Stimulated activated CD8-positive, alpha-beta memory T cell treated with anti-CD3 and anti-CD28 coated beads, Interleukin-12 subunit alpha, Interleukin-12 subunit beta, amount 100 ng/mL, for 24 hours (primary cell): ENCODE measurements at regions not wholly inside any gene's neighbourhood (a gene's known extent, or its start where the extent isn't known, plus 50 kb on each side); places are given as distances from the start of the nearest gene placed in this dataset.
"Not testable (repeated sequence)": the region's sequence is repeated elsewhere in the genome, so short reads cannot be mapped to it uniquely, and the experiment has no call there.

Source experiments
- DNase-seq: peaks from one replicate; pipeline ENCODE4 v3.0.0-alpha.2; 2020; ENCODE audit errors: extremely low read depth

DNA sequence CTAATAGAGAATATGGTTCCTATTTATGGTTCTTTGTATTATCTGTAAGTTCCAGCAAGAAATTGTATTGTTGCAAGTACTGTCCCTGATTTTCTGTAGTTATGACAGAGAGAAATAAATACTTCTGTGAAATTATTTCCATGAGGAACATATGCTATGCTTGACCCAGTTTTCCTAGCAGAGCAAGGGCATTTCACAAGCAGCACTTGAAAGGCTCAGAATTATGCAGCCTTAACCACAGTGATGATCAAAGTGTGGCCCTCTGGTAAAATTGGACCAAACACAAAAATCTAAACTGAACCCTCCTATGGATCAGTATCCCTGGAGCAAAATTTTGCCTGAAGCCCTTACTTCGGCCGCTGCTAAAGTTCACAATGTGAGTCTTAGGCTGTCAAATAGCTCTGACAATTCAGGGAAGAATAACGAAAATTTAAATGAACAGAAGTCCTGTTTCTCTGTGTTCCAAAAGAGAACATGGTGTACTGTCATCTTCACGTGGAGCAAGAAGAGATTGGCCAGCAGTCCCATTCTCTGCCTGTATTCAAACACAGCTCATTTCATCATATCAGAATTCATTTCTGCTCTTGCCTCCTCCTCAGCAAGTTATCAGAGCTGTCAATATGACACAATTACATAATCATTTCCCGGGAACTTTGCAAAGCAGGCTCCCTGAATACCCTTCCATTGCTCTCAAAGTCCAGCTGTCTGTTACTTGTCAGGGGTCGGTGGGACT is 471.9 kb downstream of the RPS29 start:
- no peak for DNase-seq

DNA sequence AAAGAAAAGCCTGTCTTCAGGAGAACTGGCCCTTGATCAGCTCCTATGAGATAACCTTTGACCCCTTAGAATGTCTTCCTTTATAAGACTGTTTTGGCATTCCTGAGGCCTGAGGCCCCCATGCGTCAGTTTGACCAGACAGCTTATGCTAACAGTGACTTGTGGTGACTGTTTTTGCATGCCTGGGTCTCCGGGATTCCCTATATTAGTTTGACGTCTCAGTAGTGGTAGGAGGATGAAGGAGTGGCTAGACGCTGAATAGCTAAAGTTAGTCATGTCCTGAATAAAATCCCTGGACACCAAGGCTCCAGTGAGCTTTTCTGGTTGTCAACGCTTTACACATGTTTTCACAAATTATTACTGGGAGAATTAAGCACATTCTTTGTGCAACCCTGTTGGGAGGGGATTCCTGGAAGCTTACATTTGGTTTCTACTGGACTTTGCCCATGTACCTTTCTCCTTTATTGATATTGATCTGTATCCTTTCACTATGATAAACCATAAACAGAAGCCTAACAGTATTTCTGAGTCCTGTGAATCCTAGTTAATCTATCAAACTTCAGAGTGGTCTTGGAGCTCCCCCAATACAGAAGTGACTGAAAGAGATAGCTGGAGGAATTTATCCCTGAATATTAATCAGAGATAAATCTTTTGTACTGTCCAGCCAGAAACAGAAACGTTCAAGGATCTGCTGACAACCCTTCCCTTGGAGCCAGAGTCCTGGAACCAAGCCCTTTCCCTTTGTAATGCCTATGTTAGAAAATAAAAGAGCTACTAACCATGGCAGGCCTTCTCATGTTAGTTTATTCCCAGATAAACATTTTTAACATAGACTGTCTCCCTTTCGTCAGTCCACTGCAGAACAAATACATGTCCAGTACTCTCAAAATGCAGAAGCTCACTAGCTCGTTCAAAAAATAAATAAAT is 479.2 kb downstream of the RPS29 start:
- DNase-seq = no peak

DNA sequence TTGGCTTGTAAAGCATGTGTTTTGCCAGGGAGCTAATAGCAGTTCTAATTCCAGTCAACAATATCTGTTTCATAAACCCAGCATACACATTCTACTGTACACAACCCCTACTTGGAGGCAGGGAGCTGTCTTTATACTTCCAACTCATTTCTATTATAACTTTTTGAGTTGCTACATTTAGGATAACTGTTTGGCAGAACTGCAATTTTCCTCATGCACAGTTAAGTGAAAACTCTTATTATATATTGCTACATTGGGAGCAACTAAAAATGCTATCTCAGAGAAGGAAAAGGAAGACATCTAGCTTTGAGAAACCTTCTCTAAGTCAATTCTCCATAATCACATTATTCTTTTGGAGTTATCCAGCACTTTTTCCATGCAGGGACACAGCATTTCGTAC is 480.2 kb downstream of the RPS29 start:
- DNase-seq = no peak

DNA sequence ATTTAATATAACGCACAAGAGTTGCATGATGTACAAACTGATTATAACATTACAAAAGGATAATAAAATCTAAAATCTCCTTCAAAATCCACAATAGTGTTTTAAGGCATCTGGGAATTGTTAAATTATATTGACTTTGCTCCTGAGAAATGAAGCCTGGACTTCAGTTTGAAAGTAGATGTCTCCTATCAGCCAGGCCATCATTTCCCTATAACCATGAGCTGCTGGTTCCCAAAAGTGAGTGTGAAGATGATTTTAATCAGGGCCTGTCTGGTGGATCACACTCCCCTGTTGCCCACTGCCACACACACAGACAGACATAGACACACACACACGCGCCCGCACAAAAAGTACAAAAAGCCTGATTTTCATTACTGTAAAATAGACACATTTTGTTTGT is 480.7 kb downstream of the RPS29 start:
- no peak for DNase-seq

DNA sequence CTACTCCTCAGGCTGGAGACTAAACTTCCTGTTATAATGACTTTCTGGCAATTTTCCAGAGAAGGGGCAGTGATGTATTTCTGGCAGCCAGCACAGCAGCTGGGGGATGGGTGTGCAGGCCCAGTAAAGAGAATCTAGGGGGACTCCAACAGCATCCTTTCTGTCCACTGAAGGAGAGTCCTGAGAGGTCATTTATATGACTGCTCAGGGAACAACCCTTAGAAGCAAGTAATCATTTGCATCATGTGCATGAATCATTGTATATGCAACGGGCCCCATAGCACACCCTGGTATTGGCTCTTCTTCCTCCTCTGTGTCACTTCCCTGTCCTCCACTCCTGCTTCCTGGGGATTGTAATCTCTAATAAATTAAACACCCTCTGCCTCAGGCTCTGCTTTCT is 493.8 kb downstream of the RPS29 start:
- no peak for DNase-seq

DNA sequence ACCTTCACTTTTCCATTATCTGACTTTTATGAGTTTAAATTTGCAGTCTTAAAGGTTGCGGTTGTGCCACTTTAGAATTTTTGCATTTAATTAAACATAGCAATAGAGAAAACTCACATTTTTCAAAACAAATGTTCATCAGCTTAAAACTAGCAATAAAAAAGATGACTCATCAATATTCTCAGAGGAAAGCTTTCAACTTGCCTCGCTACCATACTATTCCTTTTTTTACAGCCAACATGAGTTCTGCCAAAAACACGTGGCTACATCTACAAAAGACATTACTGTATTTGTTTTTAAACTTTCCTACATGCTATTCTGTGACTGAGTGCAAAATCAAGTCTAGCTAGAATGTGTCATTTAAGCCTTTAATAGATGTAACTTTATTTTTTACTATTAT is 497.1 kb downstream of the RPS29 start:
- DNase-seq = no peak

DNA sequence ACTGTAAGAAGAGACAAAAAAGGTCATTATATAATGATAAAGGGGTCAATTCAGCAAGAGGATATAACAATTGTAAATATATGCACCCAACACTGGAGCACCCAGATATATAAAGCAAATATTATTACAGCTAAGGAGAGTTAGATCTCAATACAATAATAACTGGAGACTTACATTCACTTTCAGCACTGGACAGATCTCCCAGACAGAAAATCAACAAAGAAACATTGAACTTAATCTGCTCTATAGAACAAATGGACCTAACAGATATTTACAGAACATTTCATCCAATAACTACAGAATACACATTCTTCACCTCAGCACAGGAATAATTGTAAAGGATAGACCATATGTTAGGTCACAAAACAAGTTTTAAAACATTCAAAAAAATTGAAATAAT is 512.9 kb downstream of the RPS29 start:
- not testable (repeated sequence) for DNase-seq

DNA sequence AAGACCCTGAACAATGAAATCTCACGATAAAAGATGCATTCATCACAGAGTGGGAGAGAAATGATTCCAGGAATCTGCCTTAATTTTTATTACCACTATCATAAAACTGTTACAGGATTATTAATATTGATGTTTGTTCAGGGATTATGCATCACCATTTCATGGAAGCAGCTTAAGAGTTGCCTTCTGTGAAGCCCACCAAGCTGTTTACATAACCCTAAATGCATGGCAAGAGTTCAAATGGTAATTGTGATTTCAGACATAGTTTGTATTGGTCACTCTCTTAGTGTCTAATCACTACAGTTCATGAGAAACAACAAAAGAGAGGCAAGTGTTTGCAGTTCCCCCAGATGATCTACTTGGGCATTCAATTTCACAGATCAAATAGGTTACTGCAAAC is 527.7 kb downstream of the RPS29 start:
- no peak for DNase-seq

DNA sequence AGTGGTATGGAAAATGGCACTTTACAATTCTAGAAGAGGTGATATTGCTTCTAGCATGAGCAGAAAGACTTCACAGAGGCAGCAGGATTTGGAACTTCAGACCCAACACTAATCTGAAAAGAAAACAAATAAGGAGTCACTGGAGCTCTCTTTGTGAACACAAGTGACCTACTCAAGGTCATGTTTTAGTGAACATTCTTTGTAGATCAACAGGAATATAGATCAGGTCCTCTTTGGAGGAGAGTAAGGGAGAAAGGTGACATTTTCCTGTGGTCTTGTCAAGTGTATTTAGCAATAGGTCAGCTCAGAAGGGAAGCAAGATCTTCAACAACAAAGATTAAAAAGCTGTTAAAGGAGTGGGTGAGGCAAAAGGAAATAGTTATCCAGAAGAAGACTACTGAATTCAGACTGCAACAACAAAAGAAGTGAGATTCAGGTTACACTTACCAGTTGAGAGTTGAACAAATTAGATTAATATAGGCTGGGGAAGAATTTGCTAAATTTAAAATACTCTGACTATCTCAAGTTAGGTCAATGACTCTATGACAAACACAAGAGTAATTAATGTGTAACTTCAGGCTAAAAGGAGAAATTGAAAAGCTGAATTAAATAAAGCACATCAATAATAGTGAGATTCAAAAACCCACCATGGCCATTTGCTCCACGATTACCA is 528.2 kb downstream of the RPS29 start:
- DNase-seq = no peak

DNA sequence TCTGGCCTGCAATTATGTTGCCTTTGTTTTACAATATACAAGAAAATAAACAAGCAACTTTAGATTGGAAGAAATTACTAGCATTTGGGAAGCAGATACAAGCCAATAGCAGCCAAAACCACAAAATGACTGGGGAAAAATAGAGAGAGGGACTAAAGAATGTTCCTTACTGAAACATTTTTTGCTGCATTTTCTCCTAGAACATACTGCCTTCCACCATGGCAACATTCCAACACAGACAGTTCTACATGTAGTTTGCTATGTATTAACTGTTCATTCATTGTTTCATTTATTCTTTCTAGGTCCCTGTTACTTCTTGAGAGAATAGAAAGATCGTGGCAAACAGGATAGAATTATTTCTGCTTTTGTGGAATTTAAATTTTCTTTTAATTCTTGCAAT is 530.2 kb downstream of the RPS29 start:
- no peak for DNase-seq

DNA sequence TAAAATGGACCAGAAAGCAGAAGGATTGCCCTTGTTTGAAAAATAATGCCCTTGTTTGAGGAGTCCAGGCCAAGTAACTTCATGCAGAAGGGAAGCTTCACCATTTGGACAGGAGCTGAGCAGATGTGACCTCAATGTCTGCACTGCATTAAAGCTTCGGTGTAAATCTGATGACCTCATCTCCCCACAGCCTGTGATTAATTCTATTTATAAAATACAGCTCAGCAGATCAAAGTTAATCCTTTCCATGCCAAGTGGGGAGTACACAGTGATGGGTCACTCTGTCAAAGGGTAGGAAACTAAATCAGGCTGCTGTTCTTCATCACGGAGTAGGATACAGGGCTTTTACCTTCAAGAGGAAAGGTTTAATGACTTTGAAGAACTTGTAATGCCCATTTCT is 533.7 kb downstream of the RPS29 start:
- no peak for DNase-seq

DNA sequence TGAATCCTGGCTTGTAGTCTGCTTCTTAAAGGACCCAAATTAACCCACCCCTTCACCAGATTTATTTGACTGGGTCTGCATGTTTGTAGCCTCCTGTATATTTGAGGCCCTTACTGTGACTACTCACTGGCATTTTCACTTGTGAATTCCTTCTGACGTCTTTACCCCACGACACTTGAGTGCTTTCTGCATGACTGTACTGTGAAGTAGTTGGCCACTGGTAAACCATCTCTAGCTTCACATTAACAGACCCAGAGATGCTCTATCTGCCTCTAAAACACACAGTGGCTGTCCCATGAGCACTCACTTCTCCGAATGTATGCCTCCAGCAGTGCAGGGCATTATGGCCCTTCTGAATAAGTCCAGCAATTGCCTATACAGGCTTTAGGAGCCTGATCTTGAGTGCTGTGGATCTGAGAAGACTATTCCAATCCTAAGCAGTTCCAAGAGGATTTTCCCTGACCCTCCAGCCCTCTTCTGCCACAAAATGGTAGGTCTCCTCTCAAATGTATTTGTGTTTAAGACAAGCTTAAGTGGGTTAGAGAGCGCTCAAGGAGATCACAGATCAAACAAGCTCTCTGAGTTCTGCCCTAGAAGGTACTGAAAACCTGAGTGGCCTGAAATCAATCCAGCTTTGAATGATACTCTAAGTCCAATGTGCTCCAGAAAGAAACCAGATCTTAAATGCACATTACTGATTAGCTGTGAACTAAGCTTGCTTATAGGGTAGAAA is 534.7 kb downstream of the RPS29 start:
- no peak for DNase-seq

DNA sequence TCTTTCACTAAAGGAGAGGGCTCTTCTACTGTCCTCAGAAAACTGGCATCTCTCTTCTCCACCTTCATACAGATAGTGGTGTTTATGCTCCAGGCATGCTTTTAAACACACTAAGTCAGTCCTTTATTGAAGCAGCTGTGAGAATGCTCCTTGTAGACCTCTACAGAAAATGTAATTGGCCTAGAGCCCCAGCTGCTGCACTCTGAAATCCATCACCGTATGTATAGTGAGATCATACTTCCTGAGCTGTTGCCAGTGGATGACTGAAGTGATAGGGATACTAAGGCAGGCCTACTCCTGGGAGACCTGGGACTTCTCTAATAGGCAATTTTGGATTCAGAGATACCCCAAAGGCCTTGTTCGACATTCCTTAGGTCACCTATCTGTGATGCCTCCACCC is 535.4 kb downstream of the RPS29 start:
- no peak for DNase-seq

DNA sequence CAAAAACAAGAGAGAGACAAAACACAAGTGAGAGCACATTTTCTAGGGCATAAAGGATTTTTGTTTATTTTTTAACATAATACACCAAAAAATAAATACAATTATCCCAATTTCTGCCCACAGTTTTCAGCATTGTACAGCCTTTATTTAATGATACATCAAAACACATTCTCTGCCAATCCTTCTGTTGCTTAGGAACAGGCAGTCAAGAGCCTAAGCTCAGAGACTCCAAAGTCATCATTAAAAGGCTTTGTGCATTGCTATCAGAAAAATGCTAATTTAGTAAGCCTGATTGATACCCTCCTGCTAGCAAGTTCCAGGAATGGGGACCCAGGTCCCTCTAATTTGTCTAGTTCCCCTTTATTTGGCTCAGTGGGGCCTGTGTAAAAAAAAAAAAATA is 536.5 kb downstream of the RPS29 start:
- DNase-seq = no peak

DNA sequence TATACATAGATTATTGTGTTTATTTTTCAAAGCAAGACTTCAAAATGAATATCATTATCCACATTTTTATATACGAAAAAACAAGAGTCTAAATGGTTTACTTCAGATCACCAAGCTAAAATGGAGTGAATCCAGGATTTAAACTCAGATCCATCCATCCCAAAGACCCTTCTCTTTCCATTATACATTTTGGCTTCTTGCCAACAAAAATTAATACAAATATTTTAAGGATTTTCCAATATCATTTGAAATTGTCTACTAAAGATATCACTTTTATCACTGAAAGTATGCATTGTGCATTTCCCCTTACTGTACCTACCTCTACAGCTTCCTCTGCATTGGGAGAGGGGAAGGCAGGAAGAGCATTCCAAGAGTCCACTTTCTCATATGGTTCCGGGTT is 541.2 kb downstream of the RPS29 start:
- no peak for DNase-seq

DNA sequence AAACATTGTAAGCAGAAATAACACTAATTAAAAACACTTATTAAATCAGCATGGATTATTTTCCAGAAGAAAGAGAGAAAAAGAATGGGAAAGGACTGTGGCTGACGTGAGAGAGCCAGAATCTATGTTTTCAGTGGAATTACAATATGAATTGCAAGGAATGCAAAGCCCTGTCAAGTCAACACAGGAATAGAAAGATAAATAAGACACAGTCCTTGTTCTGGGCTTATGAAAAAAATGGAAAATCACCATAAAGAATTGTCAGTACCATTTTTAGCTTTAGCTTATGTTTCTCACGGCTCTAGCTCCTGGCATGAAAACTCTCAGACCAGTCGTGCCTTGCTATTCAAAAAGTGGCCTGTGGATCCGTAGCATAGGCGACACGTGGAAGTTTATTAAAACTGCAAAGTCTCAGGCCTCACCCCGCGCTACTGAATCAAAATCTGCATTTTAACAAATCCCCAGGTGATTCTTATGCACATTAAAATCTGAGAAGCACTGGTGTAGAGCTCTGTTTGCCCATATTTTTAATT is 549.1 kb downstream of the RPS29 start:
- no peak for DNase-seq

DNA sequence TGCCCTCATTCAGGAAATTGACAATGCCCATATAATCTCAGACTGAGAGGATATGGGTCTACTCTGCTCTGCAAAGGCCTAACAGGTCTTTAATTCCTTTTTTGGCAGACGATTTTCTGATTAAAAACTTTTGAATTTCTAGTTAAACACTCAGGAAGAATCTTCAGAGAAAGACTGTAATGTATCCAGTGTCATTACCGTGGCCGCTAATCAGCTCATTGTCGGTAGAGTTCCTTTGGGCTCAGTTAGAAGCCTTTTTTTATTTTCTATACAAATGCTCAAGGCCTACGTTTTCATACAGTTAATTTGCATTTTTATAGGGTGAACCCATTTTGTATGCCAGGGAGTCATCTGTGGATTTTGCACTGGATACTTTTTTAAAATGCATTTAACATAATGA is 549.9 kb downstream of the RPS29 start:
- DNase-seq = no peak

DNA sequence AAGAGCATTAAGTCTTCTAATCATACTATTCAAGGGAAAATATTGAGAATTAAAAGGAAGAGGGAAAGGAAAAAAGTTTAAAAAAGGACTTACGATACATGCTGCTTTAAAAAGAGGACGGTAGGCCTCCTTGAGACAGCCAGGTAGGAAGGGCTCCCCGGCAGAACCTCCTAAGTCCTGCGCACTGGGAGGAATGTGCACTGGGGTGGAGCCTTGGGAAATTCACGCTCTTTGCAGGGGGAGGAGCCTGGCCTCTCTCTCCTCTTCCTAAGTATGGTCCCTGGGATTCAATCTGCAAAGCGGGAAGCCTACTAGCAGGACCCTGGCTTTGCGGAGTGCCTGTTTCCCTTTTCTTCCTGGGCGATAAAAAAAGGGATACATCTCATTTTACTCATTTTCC is 553.0 kb downstream of the RPS29 start:
- DNase-seq = no peak

DNA sequence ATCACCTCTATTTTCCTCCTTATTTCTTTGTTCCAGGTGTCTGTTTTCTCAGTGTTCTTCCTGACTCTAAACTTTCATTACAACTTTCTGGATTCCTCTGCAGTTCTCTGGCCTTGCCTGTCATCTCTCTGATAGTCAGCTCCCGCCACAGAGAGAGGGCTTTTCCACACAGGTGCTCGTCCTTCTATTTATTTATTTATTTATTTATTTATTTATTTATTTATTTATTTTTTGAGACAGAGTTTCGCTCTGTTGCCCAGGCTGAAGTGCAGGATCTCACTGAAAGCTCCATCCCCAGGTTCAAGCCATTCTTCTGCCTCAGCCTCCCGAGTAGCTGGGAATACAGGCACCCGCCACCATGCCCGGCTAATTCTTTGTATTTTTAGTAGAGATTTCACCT is 554.5 kb downstream of the RPS29 start:
- not testable (repeated sequence) for DNase-seq

DNA sequence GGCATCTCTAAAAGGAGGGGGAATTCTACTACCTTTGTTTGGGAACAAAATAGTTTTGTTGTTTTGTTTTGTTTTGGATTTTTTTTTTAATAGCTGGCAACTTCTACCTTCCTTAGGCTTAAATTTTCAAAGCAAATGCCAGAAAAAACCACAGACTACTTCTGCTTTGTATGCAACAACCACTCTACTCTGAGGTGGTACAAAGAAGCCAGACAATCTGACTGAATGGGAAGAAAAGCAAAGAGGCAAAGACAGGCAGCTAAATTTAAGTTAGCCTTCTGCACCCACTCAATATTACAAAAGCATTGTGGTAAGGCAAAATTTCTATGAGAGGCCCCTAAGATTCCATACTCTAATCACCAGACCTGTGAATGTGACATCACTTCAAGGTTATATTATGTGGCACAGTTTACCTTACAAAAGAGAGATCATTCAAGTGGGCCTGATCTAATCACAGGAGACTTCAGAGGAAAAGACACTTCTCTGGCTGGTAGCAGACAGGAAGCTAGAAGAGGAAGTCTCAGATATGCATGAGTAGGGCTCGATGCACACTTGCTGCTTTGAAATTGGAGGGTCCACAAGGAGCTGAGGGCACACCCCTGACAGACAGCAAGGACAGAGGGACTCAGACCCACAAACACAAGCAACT is 566.6 kb downstream of the RPS29 start:
- no peak for DNase-seq

DNA sequence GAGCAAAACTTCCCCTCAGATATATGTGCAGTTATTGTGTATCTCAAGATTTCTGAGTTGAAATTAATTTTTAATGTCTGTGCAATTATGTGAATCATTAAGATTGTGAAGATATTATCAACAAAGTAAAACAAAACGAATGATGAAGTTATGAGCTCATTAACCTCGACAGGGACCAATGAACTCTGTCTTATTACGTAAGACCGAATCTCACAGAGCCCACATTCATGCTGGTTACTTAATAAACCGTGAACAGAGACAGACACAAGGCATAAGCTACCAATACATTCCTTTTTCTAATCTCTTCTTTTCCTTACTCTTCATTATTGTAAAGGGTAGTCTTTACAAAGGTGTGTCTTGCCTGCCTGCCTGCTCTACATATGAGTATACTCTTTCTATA is 568.7 kb downstream of the RPS29 start:
- DNase-seq = no peak
